Kidney glomerular epithelial cell (primary cell): ENCODE measurements at regions not wholly inside any gene's neighbourhood (a gene's known extent, or its start where the extent isn't known, plus 50 kb on each side); places are given as distances from the start of the nearest gene placed in this dataset.
A peak's percentile ranks its signal among the peaks of the same experiment; 100 is the strongest.
"Not testable (repeated sequence)": the region's sequence is repeated elsewhere in the genome, so short reads cannot be mapped to it uniquely, and the experiment has no call there.

ENCODE experiments used
- DNase-seq: peaks from one replicate; lab custom pipeline; 2025; lab: John Stamatoyannopoulos, UW

- no peak for DNase-seq
These were observed 345.7 kb upstream of the FAT1 start for GRCh38 chr4:187069398-187069797.

- no peak for DNase-seq
These were observed 346.5 kb upstream of the FAT1 start for GRCh38 chr4:187070158-187070557.

GRCh38 chr4:187070740-187071139 is 347.1 kb upstream of the FAT1 start:
- no peak for DNase-seq

GRCh38 chr4:187071946-187072600 is 348.4 kb upstream of the FAT1 start:
- DNase-seq: no peak

- DNase-seq: no peak
These were observed 350.2 kb upstream of the FAT1 start for GRCh38 chr4:187073820-187074219.

- DNase-seq: no peak
These were observed 351.9 kb upstream of the FAT1 start for GRCh38 chr4:187075514-187075913.

GRCh38 chr4:187077744-187078401 is 354.2 kb upstream of the FAT1 start:
- DNase-seq: no peak

- DNase-seq: no peak
These were observed 361.0 kb upstream of the FAT1 start for GRCh38 chr4:187084701-187085100.

GRCh38 chr4:187085339-187085738 is 361.7 kb upstream of the FAT1 start:
- DNase-seq: no peak

- no peak for DNase-seq
These were observed 362.5 kb upstream of the FAT1 start for GRCh38 chr4:187086151-187086550.

- no peak for DNase-seq
These were observed 364.6 kb upstream of the FAT1 start for GRCh38 chr4:187088070-187088799.

- DNase-seq: no peak
These were observed 366.7 kb upstream of the FAT1 start for GRCh38 chr4:187090401-187090800.

- DNase-seq: not testable (repeated sequence)
These were observed 367.2 kb upstream of the FAT1 start for GRCh38 chr4:187090832-187091231.

- DNase-seq: no peak
These were observed 370.5 kb upstream of the FAT1 start for GRCh38 chr4:187094144-187094543.

GRCh38 chr4:187098429-187098828 is 374.8 kb upstream of the FAT1 start:
- no peak for DNase-seq

- DNase-seq: no peak
These were observed 379.7 kb upstream of the FAT1 start for GRCh38 chr4:187103351-187103750.

GRCh38 chr4:187108845-187109244 is 385.2 kb upstream of the FAT1 start:
- no peak for DNase-seq

GRCh38 chr4:187109636-187110035 is 386.0 kb upstream of the FAT1 start:
- DNase-seq: no peak

- no peak for DNase-seq
These were observed 394.5 kb upstream of the FAT1 start for GRCh38 chr4:187118166-187118565.

GRCh38 chr4:187118602-187119120 is 395.0 kb upstream of the FAT1 start:
- peak; percentile 45 for DNase-seq

GRCh38 chr4:187124331-187124730 is 400.7 kb upstream of the FAT1 start:
- no peak for DNase-seq

GRCh38 chr4:187125062-187125461 is 401.4 kb upstream of the FAT1 start:
- no peak for DNase-seq

- DNase-seq: no peak
These were observed 403.8 kb upstream of the FAT1 start for GRCh38 chr4:187127456-187127855.
